Endothelial cell of umbilical vein (primary cell): ENCODE measurements at regions not wholly inside any gene's neighbourhood (a gene's known extent, or its start where the extent isn't known, plus 50 kb on each side); places are given as distances from the start of the nearest gene placed in this dataset.

Source experiments
- CTCF ChIP-seq, 2 donors: IDR thresholded peaks; 1 replicate in 1 of 2; 2 replicates in 1 of 2; pipeline ENCODE4 v1.5.1; 2011; ENCODE audit warnings: low read length in 2 of 2, mild to moderate bottlenecking in 2 of 2, moderate library complexity in 2 of 2, control low read depth in 1 of 2, inconsistent platforms in 1 of 2, low read depth in 1 of 2; ENCODE audit not compliant: insufficient read depth in 1 of 2; ENCODE audit errors: extremely low read depth in 1 of 2
- EZH2 ChIP-seq: IDR thresholded peaks from 2 replicates; pipeline ENCODE4 v1.6.1; 2012; ENCODE audit warnings: borderline replicate concordance, low read depth, mild to moderate bottlenecking, moderate library complexity, low read length, inconsistent platforms; ENCODE audit not compliant: severe bottlenecking
- FOS ChIP-seq: IDR thresholded peaks from 2 replicates; pipeline ENCODE4 v1.6.1; 2011; ENCODE audit warnings: mild to moderate bottlenecking, low read length, moderate library complexity, borderline replicate concordance; ENCODE audit not compliant: insufficient read depth
- MAX ChIP-seq: IDR thresholded peaks from 2 replicates; pipeline ENCODE4 v1.6.1; 2011; ENCODE audit not compliant: insufficient read depth, insufficient read length
- POLR2A ChIP-seq: IDR thresholded peaks from 2 replicates; pipeline ENCODE4 v1.6.1; 2012; ENCODE audit warnings: low read depth, mild to moderate bottlenecking, control low read depth, low read length
- POLR2AphosphoS5 ChIP-seq: IDR thresholded peaks from 2 replicates; pipeline ENCODE4 v1.6.1; 2012; ENCODE audit warnings: low read depth, mild to moderate bottlenecking, control low read depth, low read length, moderate library complexity; ENCODE audit not compliant: insufficient read depth

GRCh38 chr17:14547016-14547415, 246.1 kb downstream of the HS3ST3B1 start:
- no peak for TF ChIP-seq CTCF (IDR thresholded peaks at IDR 0.05; ENCODE audit: extremely low read depth in 1 of 2, insufficient read depth in 1 of 2, low read depth in 1 of 2, low read length in 2 of 2)
- no peak for TF ChIP-seq EZH2
- no peak for TF ChIP-seq POLR2A
- TF ChIP-seq FOS = no peak
- no peak for TF ChIP-seq MAX
- no peak for TF ChIP-seq POLR2AphosphoS5
